GM12878 (cell line): ENCODE measurements at regions not wholly inside any gene's neighbourhood (a gene's known extent, or its start where the extent isn't known, plus 50 kb on each side); places are given as distances from the start of the nearest gene placed in this dataset.

ENCODE experiments used
- ATAC-seq: fragments of 200-7000 bp; cut with Tn5 transposase; 3 replicates; pipeline ENCODE4 v1.9.1; 2020; ENCODE audit warnings: mild to moderate bottlenecking, moderate library complexity
- BruUV-seq: library from RNA; stranded (reverse); fragments of 400-500 nt; replicated peaks from 2 replicates; lab custom pipeline; 2021; lab: Mats Ljungman, UMichigan
- CTCF ChIA-PET: fragments of 300-600 bp; sonication (Branson Sonifier 250); formaldehyde crosslinking; extraction: SDS; loops from one replicate; lab custom pipeline; 2021; ENCODE audit warnings: inconsistent platforms; lab: Yijun Ruan, JAX
- POLR2A ChIA-PET: fragments of 350-600 bp; formaldehyde crosslinking; extraction: SDS; loops from one replicate; lab custom pipeline; 2021; ENCODE audit warnings: inconsistent platforms; lab: Charles Lee
- RAD21 ChIA-PET: fragments of 300-600 bp; sonication (Branson Sonifier 250); formaldehyde crosslinking; loops from one replicate; lab custom pipeline; 2023; ENCODE audit warnings: antibody characterized with exemption; ENCODE audit not compliant: unreplicated experiment; lab: Charles Lee
- SMC1A ChIA-PET: fragments of 300-600 bp; sonication (Branson Sonifier 250); formaldehyde crosslinking; loops from one replicate; lab custom pipeline; 2023; ENCODE audit not compliant: unreplicated experiment, uncharacterized antibody; lab: Charles Lee
- DNase-seq: peaks from one replicate; pipeline ENCODE4 v3.0.0-alpha.2; 2011; ENCODE audit warnings: low read depth, low spot score
- FAIRE-seq: peaks from 3 replicates; lab custom pipeline; 2011; peaks lifted over from hg19 to GRCh38; lab: Jason Lieb, UNC
- H2AFZ ChIP-seq: 2 replicates; pipeline ENCODE4 v1.6.0; 2011; ENCODE audit warnings: low read depth, low read length, control low read depth; ENCODE audit not compliant: control insufficient read depth
- H3K27ac ChIP-seq: 2 replicates; pipeline ENCODE4 v1.5.1; 2011; ENCODE audit warnings: control low read depth; ENCODE audit not compliant: control insufficient read depth, insufficient read depth
- H3K27me3 ChIP-seq, 2 experiments: replicated peaks in 1 of 2; 2 replicates each; pipeline versions ENCODE4 v1.6.0 to v1.6.1; 2011; ENCODE audit warnings: low read length in 1 of 2; ENCODE audit not compliant: control insufficient read depth in 2 of 2, insufficient read depth in 2 of 2
- H3K36me3 ChIP-seq, 2 experiments: 2 replicates each; pipeline ENCODE4 v1.5.1; 2011; ENCODE audit warnings: low read length in 1 of 2; ENCODE audit not compliant: control insufficient read depth in 2 of 2, insufficient read depth in 2 of 2
- H3K4me1 ChIP-seq: 2 replicates; pipeline ENCODE4 v1.6.1; 2011; ENCODE audit warnings: mild to moderate bottlenecking, low read length, moderate library complexity, mixed read lengths; ENCODE audit not compliant: control insufficient read depth, insufficient read depth
- H3K4me2 ChIP-seq: 2 replicates; pipeline ENCODE4 v1.6.0; 2011; ENCODE audit warnings: control low read depth; ENCODE audit not compliant: control insufficient read depth, insufficient read depth
- H3K4me3 ChIP-seq: fragments of 200-600 bp; sonication (generic); 2 replicates; pipeline ENCODE4 v1.5.1; 2016
- H3K79me2 ChIP-seq: 2 replicates; pipeline ENCODE4 v1.6.0; 2011; ENCODE audit warnings: low read length; ENCODE audit not compliant: control insufficient read depth, insufficient read depth
- H3K9ac ChIP-seq: 2 replicates; pipeline ENCODE4 v1.8.0; 2011; ENCODE audit warnings: low read length, control low read depth, mixed read lengths; ENCODE audit not compliant: control insufficient read depth, insufficient read depth
- H3K9me3 ChIP-seq: replicated peaks from 3 replicates; pipeline ENCODE4 v1.5.1; 2011; ENCODE audit warnings: mild to moderate bottlenecking, low read length; ENCODE audit not compliant: control insufficient read depth, insufficient read depth
- H4K20me1 ChIP-seq: 2 replicates; pipeline ENCODE4 v1.6.0; 2011; ENCODE audit not compliant: control insufficient read depth, insufficient read depth
- CHD1 ChIP-seq: IDR thresholded peaks from 2 replicates; pipeline ENCODE4 v1.6.1; 2012; ENCODE audit warnings: low read depth, low read length, improper control_type of control experiment
- FOXK2 ChIP-seq: fragments of 450-650 bp; IDR thresholded peaks from 2 replicates; pipeline ENCODE4 v1.6.1; 2017; ENCODE audit warnings: mild to moderate bottlenecking, moderate library complexity
- HDAC6 ChIP-seq: fragments of 200-600 bp; sonication (generic); IDR thresholded peaks from one replicate; pipeline ENCODE4 v1.8.0; 2017; ENCODE audit warnings: antibody characterized with exemption; ENCODE audit not compliant: unreplicated experiment
- MTA2 ChIP-seq: fragments of 450-650 bp; IDR thresholded peaks from 2 replicates; pipeline ENCODE4 v1.6.1; 2016; ENCODE audit warnings: low read depth, mild to moderate bottlenecking, moderate library complexity
- NR2F1 ChIP-seq: fragments of 450-650 bp; conservative IDR thresholded peaks from 2 replicates; pipeline ENCODE4 v1.6.1; 2017; ENCODE audit warnings: mild to moderate bottlenecking
- RCOR1 ChIP-seq: conservative IDR thresholded peaks from 2 replicates; pipeline ENCODE4 v1.6.1; 2012; ENCODE audit warnings: low read depth, low read length, improper control_type of control experiment
- RELA ChIP-seq: fragments of 450-650 bp; IDR thresholded peaks from 2 replicates; pipeline ENCODE4 v1.8.0; 2014; ENCODE audit warnings: borderline replicate concordance; ENCODE audit not compliant: partially characterized antibody
- SIN3A ChIP-seq: IDR thresholded peaks from 2 replicates; pipeline ENCODE4 v1.6.1; 2012; ENCODE audit warnings: low read depth, low read length, improper control_type of control experiment
- SMC3 ChIP-seq: IDR thresholded peaks from 2 replicates; pipeline ENCODE4 v1.6.1; 2011; ENCODE audit warnings: low read length, improper control_type of control experiment, borderline replicate concordance
- ZNF217 ChIP-seq: fragments of 450-650 bp; IDR thresholded peaks from 2 replicates; pipeline ENCODE4 v1.6.1; 2017; ENCODE audit warnings: antibody characterized with exemption, mild to moderate bottlenecking
- WGBS: methylation state at CpG from one replicate; pipeline ENCODE4 v1.1.6; 2016; ENCODE audit warnings: low lambda C conversion rate; ENCODE audit not compliant: insufficient replicate concordance, insufficient coverage; ENCODE audit errors: missing lambda C conversion rate; 5-methylcytosine and 5-hydroxymethylcytosine counted together
- in situ Hi-C: fragments of 300-500 bp; cut with MboI; formaldehyde crosslinking; loops from 9 replicates; pipeline ENCODE4 v1.14.3; 2018; ENCODE audit warnings: mixed read lengths
- intact Hi-C: fragments of 100-400 bp; cut with micrococcal nuclease; formaldehyde crosslinking; loops from one replicate; pipeline ENCODE4 v1.14.2; 2022; ENCODE audit not compliant: unreplicated experiment
- TF ChIP-seq, protein P1 (sequence below): fragments of 450-650 bp; IDR thresholded peaks from 2 replicates; pipeline ENCODE4 v1.6.1; 2017; ENCODE audit warnings: mild to moderate bottlenecking, low read depth, inconsistent platforms; ENCODE audit not compliant: poor library complexity, severe bottlenecking
- TF ChIP-seq, protein P2 (sequence below): fragments of 450-650 bp; formaldehyde crosslinking; IDR thresholded peaks from 2 replicates; pipeline ENCODE4 v1.4.0; 2020; ENCODE audit warnings: mild to moderate bottlenecking, moderate library complexity
- TF ChIP-seq, protein P3 (sequence below): fragments of 150-350 bp; IDR thresholded peaks from 2 replicates; pipeline ENCODE4 v1.6.1; 2014; ENCODE audit warnings: mild to moderate bottlenecking, low read depth, low read length
- TF ChIP-seq, protein P4 (sequence below): IDR thresholded peaks from 2 replicates; pipeline ENCODE4 v1.6.1; 2012; ENCODE audit warnings: mild to moderate bottlenecking, low read depth, low read length

DNA sequence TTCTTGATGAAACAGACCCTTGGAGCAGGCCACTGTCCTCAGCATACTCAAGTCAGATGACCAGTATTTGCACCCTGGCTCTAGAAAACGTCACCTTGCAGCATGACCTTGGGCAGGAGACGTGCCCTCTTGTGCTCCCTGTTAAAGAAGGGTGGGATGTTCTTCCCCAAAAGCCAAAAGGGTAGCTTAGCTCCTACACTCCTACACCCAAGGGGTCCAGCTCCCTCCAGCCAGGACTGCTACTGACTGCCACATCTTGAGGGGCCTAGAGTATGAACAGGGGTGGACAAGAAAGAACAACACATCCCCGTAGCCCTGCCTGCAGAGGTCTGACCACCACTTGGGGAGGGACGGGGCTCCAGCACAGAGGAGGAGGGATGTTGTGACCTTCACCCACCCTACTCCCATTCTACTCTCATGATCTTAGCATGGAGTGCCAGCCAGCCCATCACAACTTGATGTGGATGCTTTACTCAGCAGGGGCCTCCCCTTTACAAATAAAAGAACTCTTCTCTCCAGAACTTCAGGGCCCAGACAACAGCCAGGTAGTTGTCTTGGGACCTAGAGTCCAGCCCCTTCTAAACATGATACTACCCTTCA is 165.3 kb upstream of the ZMIZ1 start:
- in situ Hi-C loops (no loop called here), intact Hi-C loops (no loop called here)
- Histone ChIP-seq H4K20me1 (no peaks in the 10 kb centered on the region), H3K4me1 (no peaks in the 10 kb centered on the region), H3K27ac (no peak overlapping the region), H3K4me3 (no peak overlapping the region), H3K9ac (no peak overlapping the region), H3K79me2 (no peaks in the 10 kb centered on the region), H3K36me3 (no peaks in the 10 kb centered on the region), H3K4me2 (no peak overlapping the region), H3K9me3 (no peaks in the 10 kb centered on the region; the same call in 2 of the 3 replicates), H3K27me3 (peaks cover 2 to 3% of the 10 kb centered on the region in 2 experiments; a peak in 3 of 4 replicates), H2AFZ (no peak overlapping the region)
- no TSS peak for BruUV-seq
- 7% methylated on average over 4 of the region's 4 CpGs for WGBS
- FAIRE-seq = no peak
- ATAC-seq = no peak
- ChIA-PET RAD21 (no interaction called here), SMC1A (no interaction called here), CTCF (no interaction called here), POLR2A (no interaction called here)
- no peak for DNase-seq
- no peak for TF ChIP-seq FOXK2
- TF ChIP-seq, protein P1, sequence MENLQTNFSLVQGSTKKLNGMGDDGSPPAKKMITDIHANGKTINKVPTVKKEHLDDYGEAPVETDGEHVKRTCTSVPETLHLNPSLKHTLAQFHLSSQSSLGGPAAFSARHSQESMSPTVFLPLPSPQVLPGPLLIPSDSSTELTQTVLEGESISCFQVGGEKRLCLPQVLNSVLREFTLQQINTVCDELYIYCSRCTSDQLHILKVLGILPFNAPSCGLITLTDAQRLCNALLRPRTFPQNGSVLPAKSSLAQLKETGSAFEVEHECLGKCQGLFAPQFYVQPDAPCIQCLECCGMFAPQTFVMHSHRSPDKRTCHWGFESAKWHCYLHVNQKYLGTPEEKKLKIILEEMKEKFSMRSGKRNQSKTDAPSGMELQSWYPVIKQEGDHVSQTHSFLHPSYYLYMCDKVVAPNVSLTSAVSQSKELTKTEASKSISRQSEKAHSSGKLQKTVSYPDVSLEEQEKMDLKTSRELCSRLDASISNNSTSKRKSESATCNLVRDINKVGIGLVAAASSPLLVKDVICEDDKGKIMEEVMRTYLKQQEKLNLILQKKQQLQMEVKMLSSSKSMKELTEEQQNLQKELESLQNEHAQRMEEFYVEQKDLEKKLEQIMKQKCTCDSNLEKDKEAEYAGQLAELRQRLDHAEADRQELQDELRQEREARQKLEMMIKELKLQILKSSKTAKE = no peak
- TF ChIP-seq, protein P2, sequence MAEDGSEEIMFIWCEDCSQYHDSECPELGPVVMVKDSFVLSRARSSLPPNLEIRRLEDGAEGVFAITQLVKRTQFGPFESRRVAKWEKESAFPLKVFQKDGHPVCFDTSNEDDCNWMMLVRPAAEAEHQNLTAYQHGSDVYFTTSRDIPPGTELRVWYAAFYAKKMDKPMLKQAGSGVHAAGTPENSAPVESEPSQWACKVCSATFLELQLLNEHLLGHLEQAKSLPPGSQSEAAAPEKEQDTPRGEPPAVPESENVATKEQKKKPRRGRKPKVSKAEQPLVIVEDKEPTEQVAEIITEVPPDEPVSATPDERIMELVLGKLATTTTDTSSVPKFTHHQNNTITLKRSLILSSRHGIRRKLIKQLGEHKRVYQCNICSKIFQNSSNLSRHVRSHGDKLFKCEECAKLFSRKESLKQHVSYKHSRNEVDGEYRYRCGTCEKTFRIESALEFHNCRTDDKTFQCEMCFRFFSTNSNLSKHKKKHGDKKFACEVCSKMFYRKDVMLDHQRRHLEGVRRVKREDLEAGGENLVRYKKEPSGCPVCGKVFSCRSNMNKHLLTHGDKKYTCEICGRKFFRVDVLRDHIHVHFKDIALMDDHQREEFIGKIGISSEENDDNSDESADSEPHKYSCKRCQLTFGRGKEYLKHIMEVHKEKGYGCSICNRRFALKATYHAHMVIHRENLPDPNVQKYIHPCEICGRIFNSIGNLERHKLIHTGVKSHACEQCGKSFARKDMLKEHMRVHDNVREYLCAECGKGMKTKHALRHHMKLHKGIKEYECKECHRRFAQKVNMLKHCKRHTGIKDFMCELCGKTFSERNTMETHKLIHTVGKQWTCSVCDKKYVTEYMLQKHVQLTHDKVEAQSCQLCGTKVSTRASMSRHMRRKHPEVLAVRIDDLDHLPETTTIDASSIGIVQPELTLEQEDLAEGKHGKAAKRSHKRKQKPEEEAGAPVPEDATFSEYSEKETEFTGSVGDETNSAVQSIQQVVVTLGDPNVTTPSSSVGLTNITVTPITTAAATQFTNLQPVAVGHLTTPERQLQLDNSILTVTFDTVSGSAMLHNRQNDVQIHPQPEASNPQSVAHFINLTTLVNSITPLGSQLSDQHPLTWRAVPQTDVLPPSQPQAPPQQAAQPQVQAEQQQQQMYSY (CRISPR knock-in tag) = no peak
- no peak for TF ChIP-seq SIN3A
- TF ChIP-seq, protein P3, sequence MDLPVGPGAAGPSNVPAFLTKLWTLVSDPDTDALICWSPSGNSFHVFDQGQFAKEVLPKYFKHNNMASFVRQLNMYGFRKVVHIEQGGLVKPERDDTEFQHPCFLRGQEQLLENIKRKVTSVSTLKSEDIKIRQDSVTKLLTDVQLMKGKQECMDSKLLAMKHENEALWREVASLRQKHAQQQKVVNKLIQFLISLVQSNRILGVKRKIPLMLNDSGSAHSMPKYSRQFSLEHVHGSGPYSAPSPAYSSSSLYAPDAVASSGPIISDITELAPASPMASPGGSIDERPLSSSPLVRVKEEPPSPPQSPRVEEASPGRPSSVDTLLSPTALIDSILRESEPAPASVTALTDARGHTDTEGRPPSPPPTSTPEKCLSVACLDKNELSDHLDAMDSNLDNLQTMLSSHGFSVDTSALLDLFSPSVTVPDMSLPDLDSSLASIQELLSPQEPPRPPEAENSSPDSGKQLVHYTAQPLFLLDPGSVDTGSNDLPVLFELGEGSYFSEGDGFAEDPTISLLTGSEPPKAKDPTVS = no peak
- TF ChIP-seq RCOR1 = no peak
- TF ChIP-seq CHD1 = no peak
- no peak for TF ChIP-seq HDAC6
- no peak for TF ChIP-seq ZNF217
- TF ChIP-seq RELA = no peak
- TF ChIP-seq SMC3 = no peak
- TF ChIP-seq, protein P4, sequence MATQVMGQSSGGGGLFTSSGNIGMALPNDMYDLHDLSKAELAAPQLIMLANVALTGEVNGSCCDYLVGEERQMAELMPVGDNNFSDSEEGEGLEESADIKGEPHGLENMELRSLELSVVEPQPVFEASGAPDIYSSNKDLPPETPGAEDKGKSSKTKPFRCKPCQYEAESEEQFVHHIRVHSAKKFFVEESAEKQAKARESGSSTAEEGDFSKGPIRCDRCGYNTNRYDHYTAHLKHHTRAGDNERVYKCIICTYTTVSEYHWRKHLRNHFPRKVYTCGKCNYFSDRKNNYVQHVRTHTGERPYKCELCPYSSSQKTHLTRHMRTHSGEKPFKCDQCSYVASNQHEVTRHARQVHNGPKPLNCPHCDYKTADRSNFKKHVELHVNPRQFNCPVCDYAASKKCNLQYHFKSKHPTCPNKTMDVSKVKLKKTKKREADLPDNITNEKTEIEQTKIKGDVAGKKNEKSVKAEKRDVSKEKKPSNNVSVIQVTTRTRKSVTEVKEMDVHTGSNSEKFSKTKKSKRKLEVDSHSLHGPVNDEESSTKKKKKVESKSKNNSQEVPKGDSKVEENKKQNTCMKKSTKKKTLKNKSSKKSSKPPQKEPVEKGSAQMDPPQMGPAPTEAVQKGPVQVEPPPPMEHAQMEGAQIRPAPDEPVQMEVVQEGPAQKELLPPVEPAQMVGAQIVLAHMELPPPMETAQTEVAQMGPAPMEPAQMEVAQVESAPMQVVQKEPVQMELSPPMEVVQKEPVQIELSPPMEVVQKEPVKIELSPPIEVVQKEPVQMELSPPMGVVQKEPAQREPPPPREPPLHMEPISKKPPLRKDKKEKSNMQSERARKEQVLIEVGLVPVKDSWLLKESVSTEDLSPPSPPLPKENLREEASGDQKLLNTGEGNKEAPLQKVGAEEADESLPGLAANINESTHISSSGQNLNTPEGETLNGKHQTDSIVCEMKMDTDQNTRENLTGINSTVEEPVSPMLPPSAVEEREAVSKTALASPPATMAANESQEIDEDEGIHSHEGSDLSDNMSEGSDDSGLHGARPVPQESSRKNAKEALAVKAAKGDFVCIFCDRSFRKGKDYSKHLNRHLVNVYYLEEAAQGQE = no peak
- TF ChIP-seq MTA2 = no peak
- TF ChIP-seq NR2F1 = no peak
